GM19468 (cell line): ENCODE measurements at regions not wholly inside any gene's neighbourhood (a gene's known extent, or its start where the extent isn't known, plus 50 kb on each side); places are given as distances from the start of the nearest gene placed in this dataset.

Experiments
- ATAC-seq: cut with Tn5 transposase; IDR thresholded peaks from one replicate; pipeline ENCODE4 v1.9.1; 2021; ENCODE audit warnings: mild to moderate bottlenecking, moderate library complexity, moderate number of reproducible peaks; ENCODE audit not compliant: unreplicated experiment; ENCODE audit errors: extremely low read depth

- no peak for ATAC-seq
These were observed 350.5 kb downstream of the LPIN1 start for GRCh38 chr2:12096788-12097449.

GRCh38 chr2:12097859-12098258 is 351.4 kb downstream of the LPIN1 start:
- no peak for ATAC-seq

- ATAC-seq: no peak
These were observed 352.9 kb downstream of the LPIN1 start for GRCh38 chr2:12099374-12099773.

- no peak for ATAC-seq
These were observed 356.2 kb downstream of the LPIN1 start for GRCh38 chr2:12102679-12103078.

GRCh38 chr2:12105180-12105579 is 358.7 kb downstream of the LPIN1 start:
- ATAC-seq: no peak

GRCh38 chr2:12106440-12107080 is 360.1 kb downstream of the LPIN1 start:
- ATAC-seq: no peak

GRCh38 chr2:12107321-12107720 is 360.9 kb downstream of the LPIN1 start:
- ATAC-seq: no peak

- no peak for ATAC-seq
These were observed 361.5 kb downstream of the LPIN1 start for GRCh38 chr2:12107939-12108338.

- no peak for ATAC-seq
These were observed 363.1 kb downstream of the LPIN1 start for GRCh38 chr2:12109363-12110017.

- ATAC-seq: no peak
These were observed 363.6 kb downstream of the LPIN1 start for GRCh38 chr2:12110074-12110473.

GRCh38 chr2:12110481-12110880 is 364.0 kb downstream of the LPIN1 start:
- ATAC-seq: no peak

GRCh38 chr2:12113412-12113811 is 367.0 kb downstream of the LPIN1 start:
- no peak for ATAC-seq

GRCh38 chr2:12114816-12115215 is 368.4 kb downstream of the LPIN1 start:
- ATAC-seq: no peak

- peak; percentile 48 for ATAC-seq
These were observed 369.9 kb downstream of the LPIN1 start for GRCh38 chr2:12116228-12116750.

GRCh38 chr2:12119841-12120240 is 373.4 kb downstream of the LPIN1 start:
- ATAC-seq: no peak

GRCh38 chr2:12120281-12121150 is 374.1 kb downstream of the LPIN1 start:
- ATAC-seq: no peak

- no peak for ATAC-seq
These were observed 378.4 kb downstream of the LPIN1 start for GRCh38 chr2:12124790-12125189.

GRCh38 chr2:12126318-12126717 is 379.9 kb downstream of the LPIN1 start:
- ATAC-seq: no peak

- ATAC-seq: no peak
These were observed 381.2 kb downstream of the LPIN1 start for GRCh38 chr2:12127638-12128037.

- no peak for ATAC-seq
These were observed 385.5 kb downstream of the LPIN1 start for GRCh38 chr2:12131975-12132374.
